A549 (cell line): ENCODE measurements at regions not wholly inside any gene's neighbourhood (a gene's known extent, or its start where the extent isn't known, plus 50 kb on each side); places are given as distances from the start of the nearest gene placed in this dataset.

ENCODE experiments used
- BHLHE40 ChIP-seq: IDR thresholded peaks from 2 replicates; pipeline ENCODE4 v1.6.1; 2012; ENCODE audit warnings: low read depth, low read length, inconsistent platforms
- E2F6 ChIP-seq: IDR thresholded peaks from 2 replicates; pipeline ENCODE4 v1.6.1; 2012; ENCODE audit warnings: low read depth, borderline replicate concordance
- JUNB ChIP-seq: fragments of >200 bp; sonication (Bioruptor Twin); formaldehyde crosslinking; IDR thresholded peaks from 2 replicates; pipeline ENCODE4 v1.6.1; 2016
- MAZ ChIP-seq: fragments of 150-350 bp; IDR thresholded peaks from 2 replicates; pipeline ENCODE4 v1.6.1; 2014; ENCODE audit warnings: antibody characterized with exemption, low read depth, low read length, borderline replicate concordance
- NFE2L2 ChIP-seq: fragments of 150-350 bp; conservative IDR thresholded peaks from 2 replicates; pipeline ENCODE4 v1.6.1; 2014; ENCODE audit warnings: low read length
- NPAS2 ChIP-seq: fragments of 250-450 bp; sonication (Bioruptor Pico); IDR thresholded peaks from 2 replicates; pipeline ENCODE4 v1.8.0; 2022; ENCODE audit warnings: mild to moderate bottlenecking, moderate library complexity, borderline replicate concordance
- POLR2A ChIP-seq: IDR thresholded peaks from 2 replicates; pipeline ENCODE4 v1.6.1; 2012; ENCODE audit warnings: mild to moderate bottlenecking, low read length
- RFX5 ChIP-seq: fragments of 450-650 bp; IDR thresholded peaks from 2 replicates; pipeline ENCODE4 v1.7.1; 2014; ENCODE audit warnings: antibody characterized with exemption, mild to moderate bottlenecking, moderate library complexity
- ZFP36 ChIP-seq: fragments of 450-650 bp; IDR thresholded peaks from 2 replicates; pipeline ENCODE4 v1.6.1; 2014; ENCODE audit warnings: borderline replicate concordance; ENCODE audit not compliant: partially characterized antibody
- TF ChIP-seq, protein P1 (sequence below): fragments of >200 bp; sonication (Bioruptor Twin); formaldehyde crosslinking; IDR thresholded peaks from 3 replicates; pipeline ENCODE4 v1.5.1; 2016
- TF ChIP-seq, protein P2 (sequence below): IDR thresholded peaks from 2 replicates; pipeline ENCODE4 v1.6.1; 2012

GRCh38 chr5:176716320-176716719, 69.0 kb downstream of the TSPAN17 start:
- TF ChIP-seq POLR2A (no peak), ZFP36 (no peak), E2F6 (no peak), NPAS2 (CRISPR knock-in tag) (no peak), NFE2L2 (no peak), BHLHE40 (no peak), RFX5 (no peak), MAZ (no peak), JUNB (no peak)
- TF ChIP-seq, protein P1, sequence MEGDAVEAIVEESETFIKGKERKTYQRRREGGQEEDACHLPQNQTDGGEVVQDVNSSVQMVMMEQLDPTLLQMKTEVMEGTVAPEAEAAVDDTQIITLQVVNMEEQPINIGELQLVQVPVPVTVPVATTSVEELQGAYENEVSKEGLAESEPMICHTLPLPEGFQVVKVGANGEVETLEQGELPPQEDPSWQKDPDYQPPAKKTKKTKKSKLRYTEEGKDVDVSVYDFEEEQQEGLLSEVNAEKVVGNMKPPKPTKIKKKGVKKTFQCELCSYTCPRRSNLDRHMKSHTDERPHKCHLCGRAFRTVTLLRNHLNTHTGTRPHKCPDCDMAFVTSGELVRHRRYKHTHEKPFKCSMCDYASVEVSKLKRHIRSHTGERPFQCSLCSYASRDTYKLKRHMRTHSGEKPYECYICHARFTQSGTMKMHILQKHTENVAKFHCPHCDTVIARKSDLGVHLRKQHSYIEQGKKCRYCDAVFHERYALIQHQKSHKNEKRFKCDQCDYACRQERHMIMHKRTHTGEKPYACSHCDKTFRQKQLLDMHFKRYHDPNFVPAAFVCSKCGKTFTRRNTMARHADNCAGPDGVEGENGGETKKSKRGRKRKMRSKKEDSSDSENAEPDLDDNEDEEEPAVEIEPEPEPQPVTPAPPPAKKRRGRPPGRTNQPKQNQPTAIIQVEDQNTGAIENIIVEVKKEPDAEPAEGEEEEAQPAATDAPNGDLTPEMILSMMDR, result no peak
- TF ChIP-seq, protein P2, sequence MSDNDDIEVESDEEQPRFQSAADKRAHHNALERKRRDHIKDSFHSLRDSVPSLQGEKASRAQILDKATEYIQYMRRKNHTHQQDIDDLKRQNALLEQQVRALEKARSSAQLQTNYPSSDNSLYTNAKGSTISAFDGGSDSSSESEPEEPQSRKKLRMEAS, result no peak
